GM18519 (cell line): ENCODE measurements at regions not wholly inside any gene's neighbourhood (a gene's known extent, or its start where the extent isn't known, plus 50 kb on each side); places are given as distances from the start of the nearest gene placed in this dataset.
A peak's percentile ranks its signal among the peaks of the same experiment; 100 is the strongest.

ENCODE experiments used
- ATAC-seq: cut with Tn5 transposase; IDR thresholded peaks from one replicate; pipeline ENCODE4 v1.9.1; 2021; ENCODE audit warnings: mild to moderate bottlenecking, moderate library complexity; ENCODE audit not compliant: unreplicated experiment, low FRiP score

- ATAC-seq, result no peak
Observed at GRCh38 chr5:89399548-89399947, 516.6 kb upstream of the MEF2C start.

DNA sequence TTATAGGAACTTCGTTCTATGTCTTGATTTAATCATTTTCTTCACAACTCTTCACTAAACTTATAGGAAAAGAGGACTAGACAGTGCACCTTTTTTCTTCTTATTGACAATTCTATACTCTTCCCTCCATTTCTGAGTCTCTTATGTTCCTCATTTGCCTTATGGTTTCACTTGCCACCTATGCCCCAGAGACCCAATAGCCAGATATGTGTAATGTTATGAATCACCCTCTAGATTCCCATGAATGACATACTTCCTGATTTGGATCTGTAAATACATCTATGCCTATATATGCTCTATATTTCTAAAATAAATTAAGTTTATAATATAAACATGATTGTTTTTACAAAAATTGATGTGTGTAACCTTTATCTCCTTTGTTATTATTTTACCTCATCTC is 514.1 kb upstream of the MEF2C start:
- ATAC-seq, result peak; percentile 56

DNA sequence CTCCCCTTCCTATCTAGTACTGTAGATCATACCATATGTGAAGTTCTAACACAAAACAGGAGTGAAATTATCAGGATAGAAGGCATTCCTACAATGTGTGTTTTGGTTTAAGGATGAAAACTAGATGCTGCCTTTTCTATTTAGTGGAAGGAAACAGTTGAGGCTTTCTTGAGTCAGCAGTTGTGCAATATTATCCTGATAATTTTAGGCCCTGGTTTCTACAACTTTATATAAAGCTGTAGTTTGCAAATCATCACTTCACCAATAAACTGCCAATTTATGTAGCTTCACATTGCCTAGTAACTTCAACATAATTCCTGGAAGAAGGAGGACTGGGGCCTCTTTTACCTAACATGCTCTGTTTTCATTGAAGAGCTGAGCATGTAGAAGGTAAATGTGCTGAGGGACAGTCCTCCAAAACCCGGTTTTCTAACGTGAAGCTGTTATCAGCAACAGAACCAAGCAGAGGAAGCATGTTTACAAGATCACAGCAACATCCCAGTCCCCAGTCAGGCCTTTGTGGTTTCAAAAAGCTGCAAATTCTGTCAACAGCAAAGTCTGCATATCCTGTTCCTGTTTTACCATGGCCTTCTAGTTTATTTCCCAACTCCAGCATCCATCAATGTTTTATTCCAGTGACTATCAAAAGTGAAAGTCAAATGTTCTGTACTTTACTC is 513.4 kb upstream of the MEF2C start:
- ATAC-seq, result peak; percentile 23

DNA sequence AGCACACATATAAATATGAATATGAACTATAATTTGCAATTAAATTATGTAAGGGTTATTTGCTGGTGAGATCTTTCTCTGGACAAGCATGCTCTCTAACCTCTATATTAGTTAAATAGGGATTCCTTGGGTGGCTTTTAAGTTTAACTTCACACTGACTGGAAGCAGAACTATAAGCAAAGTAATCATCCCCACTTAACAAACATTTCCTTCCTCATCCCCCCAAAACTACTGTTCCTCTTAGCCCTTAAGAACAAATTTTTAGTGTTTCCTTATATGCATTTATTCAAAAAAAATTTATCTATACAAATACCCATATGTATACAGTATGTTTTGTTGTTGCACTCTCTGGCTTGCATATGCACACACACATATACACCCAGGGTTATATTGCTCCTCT is 512.1 kb upstream of the MEF2C start:
- no peak for ATAC-seq

- ATAC-seq, result no peak
Observed at GRCh38 chr5:89388872-89389271, 505.9 kb upstream of the MEF2C start.

DNA sequence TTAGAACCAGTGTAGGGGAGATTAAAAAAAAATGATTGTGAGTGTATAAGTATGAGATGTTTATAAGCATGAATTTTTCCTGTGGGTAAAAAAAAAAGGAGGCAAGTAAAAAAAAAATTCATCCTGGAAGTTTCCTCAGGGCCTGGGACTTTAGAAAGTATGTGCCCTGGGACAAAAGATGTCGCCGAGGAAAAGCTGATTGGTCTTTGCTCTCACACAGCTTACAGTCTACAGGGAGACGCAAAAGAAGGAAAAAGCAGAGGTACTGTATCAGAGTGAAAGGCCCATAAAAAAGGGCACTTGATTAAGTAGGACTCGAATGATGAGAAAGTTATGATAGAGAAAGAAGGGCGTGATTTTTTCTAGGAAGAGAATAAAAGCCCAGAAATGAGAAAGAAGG is 501.4 kb upstream of the MEF2C start:
- no peak for ATAC-seq

DNA sequence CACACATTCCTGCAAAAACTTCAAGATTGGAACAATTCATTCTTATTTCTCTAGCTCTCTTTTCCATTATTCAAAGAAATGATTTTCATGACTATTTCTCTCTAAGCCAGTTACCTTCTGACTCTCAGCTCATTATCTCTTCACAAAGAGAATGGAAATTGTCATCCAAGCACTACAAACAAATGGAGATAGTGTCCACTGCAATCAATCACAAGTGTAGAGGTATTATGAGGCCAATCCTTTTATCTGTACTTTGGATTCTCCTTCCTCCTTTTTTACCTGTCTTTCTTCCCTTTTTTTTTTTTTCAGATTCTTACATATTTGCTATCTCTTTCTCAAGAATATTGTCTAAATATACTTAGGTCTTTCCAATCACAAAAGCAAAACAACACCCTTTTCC is 497.7 kb upstream of the MEF2C start:
- no peak for ATAC-seq

DNA sequence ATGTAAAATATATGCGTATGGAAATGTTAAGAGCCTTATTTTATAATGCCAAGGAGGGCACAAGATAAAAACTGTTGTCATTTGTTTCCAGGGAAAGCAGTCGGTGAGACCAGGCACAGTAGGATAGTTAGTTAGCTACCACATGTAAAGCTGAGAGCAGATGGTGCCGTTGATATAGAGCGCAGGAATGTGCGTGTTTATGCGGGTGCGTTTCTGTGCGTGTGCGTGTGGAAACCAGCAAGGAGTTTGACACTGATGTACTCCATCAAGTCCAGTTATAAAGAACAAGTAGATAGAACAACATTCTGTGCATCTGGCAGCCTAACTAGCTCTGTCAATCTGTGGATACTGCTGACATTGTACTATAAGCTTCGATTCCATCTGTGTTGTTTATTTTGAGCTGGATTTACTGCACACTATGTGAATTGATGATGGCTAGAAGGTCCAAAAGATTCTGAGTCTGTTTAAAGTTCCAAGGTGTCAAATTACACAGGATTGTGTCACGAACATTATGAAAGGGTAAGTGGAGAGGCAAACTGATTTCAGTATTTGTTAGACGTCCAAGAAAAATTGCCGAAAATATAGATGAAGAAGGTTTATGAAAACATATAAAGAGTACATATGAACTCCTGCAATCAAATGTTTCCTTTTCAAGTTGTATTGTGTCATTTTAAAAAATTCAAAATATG is 494.9 kb upstream of the MEF2C start:
- ATAC-seq, result no peak

DNA sequence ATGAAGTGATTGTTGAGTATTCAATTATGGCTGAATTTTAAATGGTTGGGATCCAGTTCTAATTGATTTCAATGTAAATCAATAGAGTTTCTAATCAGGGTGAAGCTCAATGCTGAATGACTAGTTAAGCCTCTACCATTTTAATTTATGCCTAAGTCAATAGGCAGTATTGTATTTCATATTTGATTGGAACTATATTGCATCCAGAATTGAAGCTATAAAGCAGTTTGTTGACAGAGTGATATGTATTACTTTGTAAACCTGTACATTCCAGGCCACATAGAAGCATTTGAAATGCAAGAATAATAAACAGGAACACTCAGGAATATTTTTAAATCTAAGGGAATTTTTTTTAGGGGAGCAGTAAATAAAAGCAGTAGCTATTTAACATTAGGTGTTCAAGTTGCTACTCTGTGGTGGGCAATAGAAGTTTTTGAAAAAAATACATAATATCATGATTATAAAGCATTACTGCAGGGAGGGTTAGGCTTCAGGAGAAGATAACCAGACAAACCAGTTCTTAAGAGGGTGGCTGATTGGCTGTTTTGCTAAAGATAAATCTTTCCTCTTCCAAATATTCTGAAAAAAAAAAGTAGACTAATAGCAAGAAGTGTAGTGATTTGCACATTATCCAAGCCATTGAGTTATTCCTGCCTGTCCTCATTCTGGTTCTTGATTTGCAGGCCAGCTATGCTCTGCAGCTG is 492.0 kb upstream of the MEF2C start:
- ATAC-seq, result no peak

- ATAC-seq, result no peak
Observed at GRCh38 chr5:89374144-89374784, 491.3 kb upstream of the MEF2C start.

DNA sequence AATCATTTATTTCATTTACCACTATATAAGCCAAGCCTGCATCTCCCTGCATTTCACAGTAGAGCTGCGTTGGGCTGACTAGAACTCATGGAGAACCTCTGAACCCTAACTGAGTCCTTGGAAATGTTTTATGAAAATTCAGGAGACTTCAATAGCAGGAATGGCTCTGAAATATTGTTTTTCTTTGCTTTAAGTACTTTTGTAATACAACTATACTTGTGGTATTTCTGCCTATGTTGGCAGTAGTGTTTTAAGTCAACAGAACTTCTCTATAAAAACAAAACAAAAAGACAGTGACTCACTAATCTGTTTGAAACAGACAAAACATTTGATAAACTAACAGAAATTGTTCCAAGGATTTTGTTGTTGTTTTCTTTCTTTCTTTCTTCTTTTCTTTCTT is 489.2 kb upstream of the MEF2C start:
- no peak for ATAC-seq

- ATAC-seq, result no peak
Observed at GRCh38 chr5:89371646-89372045, 488.7 kb upstream of the MEF2C start.

DNA sequence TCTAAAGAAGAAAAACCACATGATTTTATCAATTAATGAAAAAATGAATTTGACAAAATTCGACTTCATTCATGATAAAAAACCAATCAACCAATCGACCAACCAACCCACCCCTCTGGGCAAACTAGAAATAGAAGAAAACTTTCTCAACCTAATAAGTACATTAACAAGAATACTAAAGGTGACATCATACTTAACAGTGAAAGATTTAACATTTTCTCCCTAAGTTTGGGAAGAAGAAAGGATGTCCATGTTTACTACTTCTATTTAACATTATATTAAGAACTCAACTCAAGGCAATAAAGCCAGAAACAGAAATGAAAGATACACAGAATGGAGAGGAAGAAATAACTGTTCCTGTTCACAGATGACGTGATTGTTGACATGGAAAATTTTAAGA is 476.1 kb upstream of the MEF2C start:
- no peak for ATAC-seq

GRCh38 chr5:89353837-89354551 is 471.0 kb upstream of the MEF2C start:
- ATAC-seq, result no peak

GRCh38 chr5:89351975-89352374 is 469.0 kb upstream of the MEF2C start:
- ATAC-seq, result no peak

DNA sequence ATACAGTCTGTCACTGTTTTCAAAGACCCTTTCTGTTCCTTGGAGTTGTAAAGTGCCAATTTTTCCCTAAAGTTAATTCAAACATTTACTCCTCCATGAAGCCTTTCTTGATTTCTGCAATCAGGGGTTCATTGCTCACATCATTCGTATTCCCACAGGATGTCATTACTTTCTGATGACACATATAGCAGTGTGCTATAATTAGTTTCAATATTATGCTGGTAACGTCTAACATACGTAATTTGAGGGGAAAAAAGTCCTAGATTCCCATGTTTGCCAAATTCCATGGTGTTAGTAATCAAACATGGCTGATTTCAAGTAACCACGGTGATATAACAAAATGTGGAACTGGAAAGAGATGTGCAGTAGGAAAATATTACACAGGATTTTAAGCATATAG is 468.2 kb upstream of the MEF2C start:
- no peak for ATAC-seq

DNA sequence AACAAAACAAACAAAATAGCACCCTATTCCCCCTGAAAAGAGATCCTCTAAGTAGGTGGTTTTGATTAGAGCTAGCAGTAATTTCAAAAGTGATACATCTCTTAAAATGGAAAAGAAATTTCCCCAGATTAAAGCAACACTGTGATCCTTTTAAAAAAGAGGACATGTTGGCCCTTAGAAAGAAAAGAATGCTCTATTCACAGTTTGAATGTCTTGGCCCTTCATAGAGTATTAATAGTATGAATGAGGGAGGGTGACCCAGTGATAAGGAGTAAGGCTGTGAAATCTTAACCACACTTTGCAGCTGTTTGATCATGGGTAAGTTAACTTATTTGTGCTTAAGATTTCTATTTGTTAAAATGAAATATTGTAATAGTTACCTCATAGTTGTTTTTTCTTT is 467.7 kb upstream of the MEF2C start:
- no peak for ATAC-seq

DNA sequence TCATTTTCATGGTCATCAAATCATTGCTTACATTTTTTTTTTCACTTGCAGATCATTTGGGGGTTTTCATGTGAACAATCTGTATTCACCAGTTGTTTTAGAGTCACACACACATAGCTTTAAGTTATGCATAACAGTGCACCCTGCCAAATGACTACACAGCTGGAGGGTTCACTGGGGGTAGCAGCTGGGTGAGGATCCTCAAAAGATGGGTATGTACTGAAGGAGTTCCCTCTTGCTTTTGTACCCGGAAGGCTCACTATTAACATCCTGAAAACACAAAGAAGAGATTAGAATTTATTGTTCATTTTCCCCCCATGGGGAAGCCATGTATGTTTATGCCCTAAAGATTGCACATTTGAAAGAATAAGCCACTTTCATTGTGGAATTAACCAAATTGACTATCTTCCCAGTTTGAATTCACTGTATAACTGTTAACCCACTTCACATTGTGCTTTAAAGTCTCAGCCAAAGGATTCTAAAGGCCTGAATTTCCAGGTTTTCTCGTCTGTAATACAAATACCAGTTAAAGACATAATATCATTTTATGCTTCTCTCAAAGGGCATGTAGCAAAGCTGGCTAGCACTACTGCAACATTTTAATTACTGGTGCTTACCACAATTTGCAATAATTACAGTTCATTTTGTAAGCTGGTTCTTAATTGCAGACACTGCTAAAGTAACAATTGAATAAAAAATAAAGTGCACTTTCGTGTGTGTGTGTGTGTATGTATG is 466.4 kb upstream of the MEF2C start:
- ATAC-seq, result no peak

DNA sequence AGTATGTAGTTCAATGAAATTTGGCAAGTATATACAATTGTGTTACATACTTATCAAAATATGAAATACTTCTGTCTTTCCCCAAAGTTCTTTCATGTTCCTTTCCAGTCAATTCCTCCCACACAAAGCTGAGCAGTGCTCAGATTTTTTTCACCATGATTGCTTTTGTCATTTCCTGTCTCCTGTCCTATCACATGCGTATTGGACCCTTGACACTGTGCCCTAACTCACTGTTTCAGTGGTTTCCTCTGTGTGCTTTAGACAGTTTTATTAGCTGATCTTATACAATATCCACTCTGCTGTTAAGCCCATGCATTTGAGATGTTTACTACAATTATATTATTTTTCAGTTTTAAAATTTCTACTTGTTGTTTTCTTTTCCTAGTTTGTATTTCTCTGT is 463.6 kb upstream of the MEF2C start:
- no peak for ATAC-seq

GRCh38 chr5:89343666-89344065 is 460.7 kb upstream of the MEF2C start:
- peak; percentile 74 for ATAC-seq
